ENCODE measurements at regions not wholly inside any gene's neighbourhood (a gene's known extent, or its start where the extent isn't known, plus 50 kb on each side); places are given as distances from the start of the nearest gene placed in this dataset.
"Not testable (repeated sequence)": the region's sequence is repeated elsewhere in the genome, so short reads cannot be mapped to it uniquely, and the experiment has no call there.

DNA sequence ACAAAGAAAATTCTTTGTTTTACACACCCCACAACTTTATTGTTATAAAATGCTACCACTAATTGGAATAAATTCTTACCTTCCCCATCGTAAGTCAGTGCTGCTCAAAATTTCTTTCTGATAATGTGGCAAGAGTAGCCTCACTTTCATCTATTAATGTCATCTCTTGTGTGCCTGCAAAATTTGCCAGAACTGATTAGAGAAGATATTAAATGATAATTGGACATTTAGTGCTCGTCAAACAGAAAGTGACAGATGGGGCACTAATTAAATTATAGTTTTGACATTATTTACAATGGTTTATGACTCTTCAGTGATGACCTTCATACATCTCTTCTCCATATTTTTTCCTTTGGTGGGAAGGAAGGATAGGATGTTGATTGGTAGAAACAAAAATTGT, 690.9 kb downstream of the NXPH1 start:
- DNase-seq: no peak
- Histone ChIP-seq H3K4me3 (no peak overlapping the region), H3K27ac (no peak overlapping the region), H3K27me3 (no peaks in the 10 kb centered on the region), H3K36me3 (no peaks in the 10 kb centered on the region), H3K4me1 (no peaks in the 10 kb centered on the region), H3K9me3 (no peaks in the 10 kb centered on the region)
- no peak for ATAC-seq (ENCODE audit: low FRiP score in 2 of 2)
- 75 to 80% methylated on average over 2 of the region's 2 CpGs for WGBS, 2 donors
- TF ChIP-seq POLR2AphosphoS5 (IDR thresholded peaks at IDR 0.05): no peak
- no peak for TF ChIP-seq EP300 (IDR thresholded peaks at IDR 0.05)
- no peak for TF ChIP-seq POLR2A (IDR thresholded peaks at IDR 0.05)
- TF ChIP-seq, protein P1, sequence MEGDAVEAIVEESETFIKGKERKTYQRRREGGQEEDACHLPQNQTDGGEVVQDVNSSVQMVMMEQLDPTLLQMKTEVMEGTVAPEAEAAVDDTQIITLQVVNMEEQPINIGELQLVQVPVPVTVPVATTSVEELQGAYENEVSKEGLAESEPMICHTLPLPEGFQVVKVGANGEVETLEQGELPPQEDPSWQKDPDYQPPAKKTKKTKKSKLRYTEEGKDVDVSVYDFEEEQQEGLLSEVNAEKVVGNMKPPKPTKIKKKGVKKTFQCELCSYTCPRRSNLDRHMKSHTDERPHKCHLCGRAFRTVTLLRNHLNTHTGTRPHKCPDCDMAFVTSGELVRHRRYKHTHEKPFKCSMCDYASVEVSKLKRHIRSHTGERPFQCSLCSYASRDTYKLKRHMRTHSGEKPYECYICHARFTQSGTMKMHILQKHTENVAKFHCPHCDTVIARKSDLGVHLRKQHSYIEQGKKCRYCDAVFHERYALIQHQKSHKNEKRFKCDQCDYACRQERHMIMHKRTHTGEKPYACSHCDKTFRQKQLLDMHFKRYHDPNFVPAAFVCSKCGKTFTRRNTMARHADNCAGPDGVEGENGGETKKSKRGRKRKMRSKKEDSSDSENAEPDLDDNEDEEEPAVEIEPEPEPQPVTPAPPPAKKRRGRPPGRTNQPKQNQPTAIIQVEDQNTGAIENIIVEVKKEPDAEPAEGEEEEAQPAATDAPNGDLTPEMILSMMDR (IDR thresholded peaks at IDR 0.05): no peak

DNA sequence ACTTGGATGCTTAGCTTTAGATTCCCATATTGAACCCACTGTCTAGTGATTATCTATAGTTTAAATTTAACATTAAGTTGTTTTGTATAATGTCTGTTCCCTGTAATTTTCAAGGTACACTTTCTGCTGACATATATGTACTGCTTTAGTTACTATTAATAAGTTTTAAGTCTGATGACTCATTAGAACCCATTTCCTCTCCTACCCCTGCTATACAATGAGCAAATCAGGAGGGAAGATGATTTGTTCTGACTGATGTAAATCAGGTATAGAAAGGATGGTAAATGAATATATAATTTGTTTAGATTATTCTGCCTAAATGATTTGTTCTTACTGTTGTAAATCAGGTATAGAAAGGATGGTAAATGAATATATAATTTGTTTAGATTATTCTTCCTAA, 691.8 kb downstream of the NXPH1 start:
- Histone ChIP-seq H3K36me3 (no peaks in the 10 kb centered on the region), H3K9me3 (no peaks in the 10 kb centered on the region), H3K27ac (no peak overlapping the region), H3K4me3 (no peak overlapping the region), H3K4me1 (no peaks in the 10 kb centered on the region), H3K27me3 (no peaks in the 10 kb centered on the region)
- TF ChIP-seq, protein P1 (IDR thresholded peaks at IDR 0.05): no peak
- no peak for TF ChIP-seq POLR2A (IDR thresholded peaks at IDR 0.05)
- TF ChIP-seq POLR2AphosphoS5 (IDR thresholded peaks at IDR 0.05): no peak
- no peak for TF ChIP-seq EP300 (IDR thresholded peaks at IDR 0.05)
- DNase-seq (no peak), ATAC-seq (ENCODE audit: low FRiP score in 2 of 2) (no peak)

DNA sequence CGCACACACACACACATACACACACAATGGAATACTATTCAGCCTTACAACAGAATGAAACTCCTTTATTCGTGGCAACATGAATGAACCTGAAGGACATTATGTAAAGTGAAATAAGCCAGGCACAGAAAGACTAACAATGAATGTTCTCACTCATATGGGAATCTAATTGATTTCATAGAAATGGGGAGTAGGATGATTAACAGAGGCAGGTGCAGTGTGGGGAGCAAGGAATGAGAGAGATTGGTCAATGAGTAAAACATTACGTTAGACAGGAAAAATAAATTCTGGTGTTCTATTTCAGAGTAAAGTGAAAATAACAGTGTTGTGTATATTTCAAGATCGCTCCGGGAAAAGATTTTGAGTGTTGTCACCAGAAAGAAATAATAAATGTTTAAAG, 694.5 kb downstream of the NXPH1 start:
- Histone ChIP-seq H3K36me3 (no peaks in the 10 kb centered on the region), H3K4me3 (no peak overlapping the region), H3K4me1 (no peaks in the 10 kb centered on the region), H3K9me3 (no peaks in the 10 kb centered on the region), H3K27me3 (no peaks in the 10 kb centered on the region), H3K27ac (no peak overlapping the region)
- DNase-seq (no peak), ATAC-seq (ENCODE audit: low FRiP score in 2 of 2) (no peak)
- 88 to 92% methylated on average over 5 of the region's 5 CpGs for WGBS, 2 donors
- TF ChIP-seq POLR2AphosphoS5 (IDR thresholded peaks at IDR 0.05): no peak
- TF ChIP-seq EP300 (IDR thresholded peaks at IDR 0.05): no peak
- no peak for TF ChIP-seq POLR2A (IDR thresholded peaks at IDR 0.05)
- TF ChIP-seq, protein P1 (IDR thresholded peaks at IDR 0.05): no peak

DNA sequence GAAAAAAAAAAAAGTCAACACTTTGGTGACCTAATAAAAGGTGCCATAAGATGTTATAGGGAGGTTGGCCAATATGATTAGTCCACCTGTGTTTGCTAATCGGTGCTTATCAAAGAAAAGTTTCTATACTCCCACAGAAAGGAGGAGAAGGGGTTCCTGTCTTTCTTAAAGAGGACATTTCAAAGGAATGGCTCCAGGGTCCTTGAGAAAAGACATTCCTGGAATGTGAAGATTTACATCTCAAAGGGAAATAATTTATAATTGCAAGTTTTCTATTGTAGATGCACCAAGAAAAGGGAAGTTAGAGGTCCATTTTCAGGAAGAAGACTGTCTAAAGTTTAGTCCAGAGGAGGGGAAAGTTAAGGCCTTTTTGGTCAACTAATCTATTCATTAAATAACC, 715.3 kb downstream of the NXPH1 start:
- no peak for ATAC-seq (ENCODE audit: low FRiP score in 2 of 2)

DNA sequence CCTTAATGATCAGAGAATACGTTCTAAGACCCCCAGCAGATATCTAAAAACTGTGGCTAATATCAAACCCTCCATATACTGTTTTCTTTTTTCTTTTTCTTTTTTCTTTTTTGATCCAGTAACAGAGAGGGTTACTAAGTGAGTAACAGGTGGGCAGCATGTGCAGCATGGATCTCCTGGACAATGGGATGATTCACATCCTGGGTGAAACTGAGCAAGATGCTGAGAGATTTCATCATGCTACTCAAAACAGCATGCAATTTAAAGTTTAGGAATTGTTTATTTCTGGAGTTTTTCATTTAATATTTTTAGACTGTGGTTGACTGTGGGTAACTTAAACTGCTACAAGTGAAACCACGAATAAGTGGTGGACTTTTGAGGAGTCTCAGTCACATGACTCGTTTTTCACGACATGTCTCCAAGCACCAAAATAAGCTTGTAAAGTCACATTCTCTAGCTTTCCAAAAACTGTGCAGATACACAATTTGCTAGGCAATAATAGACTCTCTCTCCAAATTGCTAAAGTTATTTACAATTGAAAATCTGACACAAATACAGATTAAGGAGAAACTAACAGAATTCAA, 716.2 kb downstream of the NXPH1 start:
- ATAC-seq (ENCODE audit: low FRiP score in 2 of 2) (no peak), DNase-seq (no peak)
- WGBS, 2 donors: 81 to 84% methylated on average over 4 of the region's 4 CpGs
- H3K27me3 ChIP-seq: no peaks in the 10 kb centered on the region
- H3K4me3 ChIP-seq: no peak overlapping the region
- no peak overlapping the region for H3K27ac ChIP-seq
- no peaks in the 10 kb centered on the region for H3K4me1 ChIP-seq
- H3K36me3 ChIP-seq: no peaks in the 10 kb centered on the region
- TF ChIP-seq, protein P1 (IDR thresholded peaks at IDR 0.05): no peak
- no peak for TF ChIP-seq EP300 (IDR thresholded peaks at IDR 0.05)
- no peak for TF ChIP-seq POLR2AphosphoS5 (IDR thresholded peaks at IDR 0.05)
- no peak for TF ChIP-seq POLR2A (IDR thresholded peaks at IDR 0.05)
- no peaks in the 10 kb centered on the region for H3K9me3 ChIP-seq

More for the DNA sequence above, 715.3 kb downstream of the NXPH1 start:
- no peaks in the 10 kb centered on the region for H3K9me3 ChIP-seq
- no peak overlapping the region for H3K27ac ChIP-seq
- TF ChIP-seq EP300 (IDR thresholded peaks at IDR 0.05): no peak
- TF ChIP-seq, protein P1 (IDR thresholded peaks at IDR 0.05): no peak
- no peak for TF ChIP-seq POLR2AphosphoS5 (IDR thresholded peaks at IDR 0.05)
- no peak for TF ChIP-seq POLR2A (IDR thresholded peaks at IDR 0.05)
- H3K4me1 ChIP-seq: no peaks in the 10 kb centered on the region
- 43 to 45% methylated on average over 1 of the region's 1 CpG for WGBS, 2 donors
- no peak overlapping the region for H3K4me3 ChIP-seq
- DNase-seq: no peak
- H3K36me3 ChIP-seq: no peaks in the 10 kb centered on the region
- no peaks in the 10 kb centered on the region for H3K27me3 ChIP-seq

DNA sequence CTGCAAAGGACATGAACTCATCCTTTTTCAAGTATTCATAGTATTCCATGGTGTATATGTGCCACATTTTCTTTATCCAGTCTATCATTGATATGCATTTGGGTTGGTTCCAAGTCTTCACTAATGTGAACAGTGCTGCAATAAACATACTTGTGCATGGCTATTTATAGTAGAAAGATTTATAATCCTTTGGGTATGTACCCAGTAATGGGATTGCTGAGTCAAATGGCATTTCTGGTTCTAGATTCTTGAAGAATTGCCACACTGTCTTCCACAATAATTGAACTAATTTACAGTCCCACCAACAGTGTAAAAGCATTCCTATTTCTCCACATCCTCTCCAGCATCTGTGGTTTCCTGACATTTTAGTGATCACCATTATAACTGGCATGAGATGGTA, 730.3 kb downstream of the NXPH1 start:
- H3K4me1 ChIP-seq; H3K9me3 ChIP-seq; H3K4me3 ChIP-seq; H3K36me3 ChIP-seq; ATAC-seq (ENCODE audit: low FRiP score in 2 of 2); DNase-seq; H3K27me3 ChIP-seq; H3K27ac ChIP-seq: not testable (repeated sequence)

All from upper lobe of left lung (tissue), 6 donors.